NOMO-1 treated with DMSO at 0.1 percent for 48 hours (cell line): ENCODE measurements at regions not wholly inside any gene's neighbourhood (a gene's known extent, or its start where the extent isn't known, plus 50 kb on each side); places are given as distances from the start of the nearest gene placed in this dataset.

ENCODE experiments used
- DNase-seq: peaks from one replicate; lab custom pipeline; 2025; ENCODE audit not compliant: unreplicated experiment; lab: John Stamatoyannopoulos, UW

GRCh38 chr9:71213633-71214032, 92.2 kb upstream of the TRPM3 start:
- DNase-seq, result no peak

GRCh38 chr9:71210326-71210725, 88.9 kb upstream of the TRPM3 start:
- no peak for DNase-seq

GRCh38 chr9:71209890-71210289, 88.5 kb upstream of the TRPM3 start:
- DNase-seq, result no peak

GRCh38 chr9:71202931-71203330, 81.5 kb upstream of the TRPM3 start:
- DNase-seq, result no peak

- DNase-seq, result no peak
Measured at GRCh38 chr9:71191708-71192107, 70.3 kb upstream of the TRPM3 start.

- DNase-seq, result no peak
Measured at GRCh38 chr9:71183251-71183650, 61.8 kb upstream of the TRPM3 start.

GRCh38 chr9:71179183-71179582, 57.8 kb upstream of the TRPM3 start:
- no peak for DNase-seq

GRCh38 chr9:71177901-71178300, 56.5 kb upstream of the TRPM3 start:
- DNase-seq, result no peak

GRCh38 chr9:71171517-71171916, 50.1 kb upstream of the TRPM3 start:
- DNase-seq, result no peak
